Kasumi-1 (cell line): ENCODE measurements at regions not wholly inside any gene's neighbourhood (a gene's known extent, or its start where the extent isn't known, plus 50 kb on each side); places are given as distances from the start of the nearest gene placed in this dataset.

Source experiments
- DNase-seq, 2 experiments: peaks; one replicate each; lab custom pipeline; 2025; lab: John Stamatoyannopoulos, UW

DNA sequence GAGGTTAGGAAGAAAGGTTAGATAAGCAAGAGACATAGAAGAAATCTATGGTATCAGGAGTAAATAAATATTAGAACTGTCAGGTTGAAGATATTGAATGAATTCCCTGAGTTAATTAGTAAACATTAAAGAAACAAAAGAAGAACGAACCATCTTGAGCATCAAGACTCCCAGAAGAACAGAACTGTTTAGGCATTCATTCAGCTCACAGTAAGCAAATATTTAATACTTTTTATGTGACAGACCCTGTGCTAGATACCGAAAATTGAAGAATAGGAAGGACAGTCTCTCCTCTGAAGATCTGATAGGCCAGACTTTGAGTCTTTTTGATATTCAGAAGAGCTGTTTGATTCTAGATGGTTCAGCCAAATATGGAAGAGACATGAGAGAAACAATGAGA, 731.5 kb downstream of the XPNPEP1 start:
- no peak for DNase-seq

DNA sequence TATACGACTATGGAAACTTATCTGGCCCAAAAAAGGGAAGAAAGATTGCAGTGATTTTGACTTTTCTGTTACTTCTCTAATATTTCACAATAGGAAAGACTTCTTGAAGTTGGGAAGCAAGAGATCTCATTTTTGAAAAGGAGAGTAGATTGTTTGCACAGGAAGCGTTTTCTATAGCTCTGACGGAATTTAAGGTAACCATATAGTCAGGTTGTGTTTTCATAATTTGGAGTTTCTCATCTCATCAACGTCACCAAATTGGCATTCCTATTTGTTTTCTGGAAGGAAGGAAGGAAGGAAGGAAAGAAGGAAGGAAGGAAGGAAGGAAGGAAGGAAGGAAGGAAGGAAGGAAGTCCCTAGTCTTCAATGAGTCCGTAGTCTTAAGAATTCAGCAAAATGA, 732.0 kb downstream of the XPNPEP1 start:
- DNase-seq: no peak

DNA sequence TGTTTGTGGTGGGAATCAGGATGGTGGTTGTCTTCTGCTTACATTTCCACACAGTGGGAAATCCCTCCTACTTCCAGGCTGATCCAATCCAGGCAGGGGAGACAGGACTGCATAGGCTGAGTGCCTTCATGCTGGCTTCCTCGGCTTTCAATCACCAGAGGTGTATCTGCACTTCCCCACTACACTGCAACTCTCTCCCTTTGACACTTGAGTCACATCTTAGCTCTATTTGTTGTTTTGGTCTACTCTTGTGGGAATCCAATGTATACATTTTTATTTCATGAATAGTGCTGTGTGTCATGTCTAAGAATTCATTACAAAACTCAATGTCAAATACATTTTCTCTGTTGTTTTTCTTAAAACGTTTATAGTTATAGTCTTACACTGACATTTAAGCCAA, 735.6 kb downstream of the XPNPEP1 start:
- DNase-seq: no peak

DNA sequence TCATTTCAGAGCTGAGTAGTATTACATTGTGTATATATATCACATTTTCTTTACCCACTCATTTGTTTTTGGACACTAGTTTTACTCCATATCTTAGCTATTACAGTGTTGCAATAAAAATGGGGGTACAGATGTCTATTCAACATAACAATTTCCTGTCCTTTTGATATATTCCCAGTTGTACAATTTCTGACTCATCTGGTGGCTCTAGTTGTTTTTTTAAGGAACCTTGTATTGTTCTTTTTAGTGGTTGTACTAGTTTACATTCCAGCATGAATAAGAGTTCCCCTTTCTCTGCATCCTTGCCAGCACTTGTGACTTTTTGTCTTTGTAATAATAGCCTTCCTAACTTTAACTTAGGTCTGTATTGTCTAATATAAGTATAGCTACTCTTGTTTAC, 739.9 kb downstream of the XPNPEP1 start:
- no peak for DNase-seq

DNA sequence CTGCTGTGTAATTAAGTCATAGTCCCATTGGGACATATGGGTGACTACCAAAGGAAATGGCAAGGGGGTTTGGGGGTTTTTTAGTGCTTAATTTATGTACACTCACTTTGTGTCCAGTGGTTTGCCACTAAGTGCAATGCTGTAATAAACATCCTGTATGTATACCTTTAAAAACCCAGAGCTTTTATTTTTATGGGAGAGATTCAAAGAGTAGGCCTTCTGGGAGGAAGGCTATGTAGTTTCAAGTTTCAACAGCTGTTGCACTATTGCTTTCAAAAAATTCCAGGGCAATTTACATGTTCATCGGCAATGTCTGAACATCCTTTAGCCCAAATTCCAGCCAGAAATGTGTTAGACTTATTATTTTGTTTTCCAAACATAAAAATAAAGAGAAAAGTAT, 744.7 kb downstream of the XPNPEP1 start:
- DNase-seq: no peak

DNA sequence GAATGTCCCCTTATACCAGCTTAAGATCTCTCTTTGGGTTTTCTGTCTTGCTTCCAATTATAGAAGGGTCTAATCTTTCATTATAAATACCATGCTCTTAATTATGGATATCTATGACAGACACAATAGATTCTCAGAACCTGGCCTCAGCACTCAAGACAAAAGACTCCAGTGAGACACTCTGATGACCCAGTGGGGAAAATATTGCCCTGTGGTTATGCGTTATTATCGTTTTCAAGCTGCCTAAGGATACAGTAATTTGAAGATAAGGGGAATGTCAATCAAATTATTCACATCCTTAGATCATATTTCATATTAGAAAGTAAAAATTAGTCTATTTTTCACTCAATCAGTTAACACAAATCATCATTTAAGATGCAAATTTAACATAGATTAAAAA, 748.8 kb downstream of the XPNPEP1 start:
- no peak for DNase-seq

DNA sequence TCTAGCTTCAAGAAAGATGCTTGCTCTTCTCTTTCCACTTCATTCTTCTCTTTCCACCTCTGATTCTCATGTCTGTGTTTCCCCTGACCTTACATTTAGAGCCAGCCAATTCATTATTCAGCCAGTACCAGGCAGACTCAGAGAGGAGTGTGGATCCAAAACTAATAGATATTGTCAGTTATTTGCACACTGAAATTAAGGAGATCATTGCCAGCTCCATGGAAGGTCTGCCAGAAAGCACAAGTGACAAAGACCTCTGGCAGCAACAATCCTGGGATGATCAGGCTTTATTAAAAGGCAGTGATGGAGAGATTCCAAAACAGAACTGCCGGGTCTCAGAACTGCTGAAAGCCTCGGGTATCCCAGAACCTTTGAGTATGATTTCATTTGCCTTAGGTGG, 749.4 kb downstream of the XPNPEP1 start:
- no peak for DNase-seq

GRCh38 chr10:109173121-109173520, 750.2 kb downstream of the XPNPEP1 start:
- no peak for DNase-seq

DNA sequence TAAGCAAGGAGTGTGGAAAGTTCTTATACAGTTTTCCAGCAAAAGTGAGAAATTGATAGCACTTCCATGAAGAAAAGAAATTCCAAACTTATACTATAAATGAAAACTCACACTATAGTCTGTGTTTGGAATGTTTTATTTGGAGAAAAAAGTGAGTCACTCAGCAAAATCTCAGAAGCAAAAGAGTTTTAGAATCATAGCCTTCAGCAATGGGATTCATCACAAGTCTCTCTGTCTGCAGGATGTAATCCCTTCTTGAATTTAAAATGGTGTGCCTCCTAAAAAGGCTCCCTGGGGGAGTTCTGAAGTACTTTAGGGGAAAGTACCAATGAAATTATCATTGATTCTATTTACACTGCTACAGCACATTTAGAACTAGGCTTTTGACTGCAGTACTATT, 756.4 kb downstream of the XPNPEP1 start:
- no peak for DNase-seq

- no peak for DNase-seq
Measured at GRCh38 chr10:109159351-109159750, 764.0 kb downstream of the XPNPEP1 start.

DNA sequence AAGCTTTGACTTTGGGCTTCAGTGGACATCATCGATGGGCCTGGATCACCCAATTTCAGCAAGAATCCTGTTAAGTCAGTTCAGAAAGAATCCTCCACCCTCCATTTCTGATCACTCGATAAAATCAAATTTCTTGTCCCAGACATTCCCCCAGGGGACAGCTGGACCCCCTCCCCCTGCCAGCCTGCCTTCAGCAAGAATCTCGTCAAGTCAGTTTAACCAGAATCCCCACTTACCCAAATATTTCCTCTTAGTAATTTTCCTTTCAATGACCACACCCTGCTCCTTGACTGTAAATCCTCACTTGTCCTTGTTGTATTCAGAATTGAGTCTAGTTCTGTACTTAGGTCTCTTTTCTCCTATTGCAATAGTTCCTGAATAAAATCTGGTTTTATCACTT, 766.9 kb downstream of the XPNPEP1 start:
- no peak for DNase-seq

DNA sequence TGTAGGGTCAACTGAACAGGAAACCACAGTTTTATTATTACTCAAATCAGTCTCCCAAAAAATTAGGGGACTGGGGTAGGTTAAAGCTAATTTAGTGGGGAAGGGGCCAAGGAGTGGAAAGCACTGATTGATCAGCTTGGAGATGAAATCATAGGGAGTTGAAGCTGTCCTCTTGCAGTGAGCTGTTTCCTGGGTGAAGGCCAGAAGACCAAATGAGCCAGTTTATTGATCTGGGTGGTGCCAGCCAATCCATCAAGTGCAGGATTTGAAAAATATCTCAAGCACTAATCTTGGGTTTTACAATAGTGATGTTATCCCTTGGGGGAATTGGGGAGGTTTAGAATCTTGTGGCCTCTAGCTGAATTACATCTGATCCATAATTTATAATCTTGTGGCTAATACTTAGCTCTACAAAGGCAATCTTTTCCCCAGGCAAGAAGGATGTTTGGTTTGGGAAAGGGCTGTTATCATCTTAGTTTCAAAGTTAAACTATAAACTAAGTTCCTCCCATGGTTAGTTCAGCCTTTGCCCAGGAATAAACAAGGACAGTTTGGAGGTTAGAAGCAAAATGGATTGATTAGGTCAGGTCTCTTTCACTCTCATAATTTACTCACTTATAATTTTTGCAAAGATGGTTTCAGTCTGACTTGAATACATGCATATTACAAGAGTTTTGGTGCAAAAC, 773.5 kb downstream of the XPNPEP1 start:
- no peak for DNase-seq

GRCh38 chr10:109127363-109127762, 795.9 kb downstream of the XPNPEP1 start:
- no peak for DNase-seq

DNA sequence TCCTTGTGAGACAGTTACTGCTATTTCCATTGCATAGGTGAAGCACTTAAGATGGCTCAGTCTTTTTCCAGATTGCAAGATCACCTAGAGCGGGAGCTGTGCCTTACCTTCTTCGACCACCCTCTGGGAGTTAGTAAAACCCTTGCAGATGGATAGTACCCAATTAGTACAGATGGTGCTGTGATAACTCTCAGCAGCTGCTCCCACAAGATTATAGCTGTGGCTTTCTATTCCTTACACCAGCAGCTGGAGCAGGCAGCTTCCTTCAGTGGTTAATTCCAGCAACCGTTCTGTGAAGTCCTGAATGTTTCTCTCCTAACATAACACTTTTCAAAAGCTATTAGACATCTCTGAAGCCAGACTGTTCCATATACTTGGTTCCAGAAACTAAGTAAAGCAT, 796.8 kb downstream of the XPNPEP1 start:
- no peak for DNase-seq

DNA sequence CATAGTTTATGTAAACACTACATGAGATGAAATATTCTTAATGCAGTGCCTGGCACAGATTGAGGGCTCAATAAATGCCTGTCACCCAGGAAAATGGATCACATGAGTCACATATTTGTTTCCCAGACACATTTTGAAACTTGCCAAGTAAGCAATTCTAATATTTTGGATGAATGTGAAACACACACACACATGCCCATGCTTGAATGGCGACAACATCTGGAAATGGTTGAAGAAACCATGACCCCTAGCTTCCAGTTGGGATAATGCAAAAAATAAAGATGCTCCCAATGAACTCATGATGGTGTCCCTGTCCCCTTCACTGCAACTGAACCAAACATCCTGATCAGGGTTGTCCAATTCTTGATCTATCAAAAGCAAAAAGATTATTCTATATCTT, 797.3 kb downstream of the XPNPEP1 start:
- no peak for DNase-seq

GRCh38 chr10:109115179-109115578, 808.1 kb downstream of the XPNPEP1 start:
- no peak for DNase-seq

- DNase-seq: no peak
Measured at GRCh38 chr10:109114579-109114978, 808.7 kb downstream of the XPNPEP1 start.

DNA sequence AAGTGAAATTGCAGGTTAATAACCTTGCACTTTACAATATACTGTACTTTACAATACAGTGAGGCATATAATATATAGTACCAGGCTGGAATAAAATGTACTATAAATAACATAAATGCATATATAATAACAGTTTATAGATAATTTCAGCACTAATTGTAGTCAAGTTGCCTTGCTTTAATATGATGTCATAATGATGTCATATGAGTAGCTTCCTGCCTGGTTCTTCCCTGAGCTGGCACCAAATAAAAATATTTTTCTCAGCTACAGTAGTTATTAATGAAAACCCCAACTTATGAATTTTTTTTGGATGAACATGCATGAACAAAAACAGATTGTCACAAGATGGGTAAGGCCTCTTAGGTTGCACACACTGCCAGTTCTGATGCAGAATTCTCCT, 816.7 kb downstream of the XPNPEP1 start:
- DNase-seq: no peak

- DNase-seq: no peak
Measured at GRCh38 chr10:109105725-109106124, 817.6 kb downstream of the XPNPEP1 start.

DNA sequence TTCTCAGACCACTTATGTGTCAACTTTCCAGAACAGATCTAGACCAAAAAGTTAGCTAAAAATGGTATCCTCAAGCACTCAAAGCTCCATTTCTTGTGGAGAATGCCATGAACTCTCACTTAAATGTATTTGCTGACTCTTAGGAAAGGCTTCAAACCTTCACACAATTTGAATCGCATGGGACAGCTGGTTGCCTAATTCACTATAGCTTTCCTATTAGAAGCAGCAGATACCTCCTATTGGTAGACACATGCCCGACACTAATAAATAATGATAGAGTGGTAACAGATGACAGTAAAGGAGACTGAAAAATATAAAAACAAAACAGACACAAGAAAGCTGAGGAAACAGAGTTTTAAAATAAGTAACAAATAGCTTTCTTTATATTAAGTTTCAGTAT, 818.5 kb downstream of the XPNPEP1 start:
- no peak for DNase-seq

GRCh38 chr10:109103278-109103677, 820.0 kb downstream of the XPNPEP1 start:
- no peak for DNase-seq

GRCh38 chr10:109089779-109090178, 833.5 kb downstream of the XPNPEP1 start:
- DNase-seq: no peak

GRCh38 chr10:109071539-109071938, 851.8 kb downstream of the XPNPEP1 start:
- no peak for DNase-seq

DNA sequence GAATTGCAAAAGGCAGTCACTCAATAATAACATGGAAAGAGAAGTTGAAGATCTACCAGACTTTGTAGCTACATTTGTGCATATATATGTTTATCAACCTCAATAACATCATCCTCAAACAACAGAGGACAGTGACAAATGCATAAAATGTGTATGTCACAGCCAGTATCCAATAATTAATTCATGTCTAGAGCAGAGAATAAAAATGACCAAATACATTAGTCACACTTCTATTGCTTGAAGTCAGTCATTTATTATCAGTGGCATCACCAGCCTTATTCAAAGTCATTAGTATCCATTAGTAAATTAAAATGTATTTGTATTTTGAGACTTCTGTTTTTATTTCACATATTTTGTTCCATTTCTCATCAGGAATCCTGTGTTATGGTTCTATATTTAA, 852.8 kb downstream of the XPNPEP1 start:
- DNase-seq: no peak

DNA sequence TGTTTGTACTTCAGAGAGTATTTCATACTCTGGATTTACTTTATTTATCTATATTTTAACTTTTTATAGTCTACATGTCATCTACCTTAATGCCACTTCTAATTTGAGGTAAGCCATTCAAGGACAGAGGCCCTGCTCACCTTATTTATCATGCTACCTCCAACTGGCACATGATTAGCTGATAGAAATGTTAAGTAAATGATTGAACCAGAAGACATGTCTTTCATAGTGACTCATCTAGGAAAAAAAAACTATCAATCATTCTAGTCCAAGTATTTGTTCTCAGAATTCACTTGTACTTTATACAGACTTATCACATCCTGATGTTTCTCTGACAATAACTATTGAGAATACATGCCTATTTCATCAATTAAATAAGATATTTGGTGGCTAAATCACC, 856.3 kb downstream of the XPNPEP1 start:
- DNase-seq: no peak
